WERI-Rb-1 (cell line): ENCODE measurements at regions not wholly inside any gene's neighbourhood (a gene's known extent, or its start where the extent isn't known, plus 50 kb on each side); places are given as distances from the start of the nearest gene placed in this dataset.
"Not testable (repeated sequence)": the region's sequence is repeated elsewhere in the genome, so short reads cannot be mapped to it uniquely, and the experiment has no call there.

ENCODE experiments used
- DNase-seq: peaks from one replicate; pipeline ENCODE4 v3.0.0-alpha.2; 2020
- H3K27ac ChIP-seq: fragments of 250-450 bp; sonication (Bioruptor Pico); 2 replicates; pipeline ENCODE4 v1.5.1; 2020; ENCODE audit warnings: mild to moderate bottlenecking, moderate library complexity
- H3K27me3 ChIP-seq: fragments of 250-450 bp; sonication (Bioruptor Pico); 2 replicates; pipeline ENCODE4 v1.5.1; 2021; ENCODE audit warnings: mild to moderate bottlenecking, low read depth, moderate library complexity; ENCODE audit not compliant: insufficient read depth, severe bottlenecking
- H3K36me3 ChIP-seq: fragments of 250-450 bp; sonication (Bioruptor Pico); 2 replicates; pipeline ENCODE4 v1.5.1; 2020; ENCODE audit warnings: mild to moderate bottlenecking, moderate library complexity
- H3K4me3 ChIP-seq: 2 replicates; pipeline ENCODE4 v1.5.1; 2011; ENCODE audit warnings: low read depth, mild to moderate bottlenecking, control low read depth, low read length
- H3K9me3 ChIP-seq: fragments of 250-450 bp; sonication (Bioruptor Pico); 2 replicates; pipeline ENCODE4 v1.5.1; 2021; ENCODE audit warnings: mild to moderate bottlenecking, moderate library complexity; ENCODE audit not compliant: severe bottlenecking
- CTCF ChIP-seq: IDR thresholded peaks from 2 replicates; pipeline ENCODE4 v1.5.1; 2011; ENCODE audit warnings: low read depth, mild to moderate bottlenecking, control low read depth, inconsistent platforms, low read length

- DNase-seq, result no peak
- Histone ChIP-seq H3K27ac (no peak overlapping the region), H3K4me3 (no peak overlapping the region), H3K36me3 (no peaks in the 10 kb centered on the region), H3K27me3 (no peaks in the 10 kb centered on the region), H3K9me3 (no peaks in the 10 kb centered on the region)
- no peak for TF ChIP-seq CTCF
Observed at GRCh38 chr13:89457977-89458376, 1786.8 kb downstream of the SLITRK5 start.

GRCh38 chr13:89458456-89458855 is 1787.3 kb downstream of the SLITRK5 start:
- no peak overlapping the region for H3K27ac ChIP-seq
- H3K4me3 ChIP-seq, result no peak overlapping the region
- DNase-seq, result no peak
- no peaks in the 10 kb centered on the region for H3K9me3 ChIP-seq
- TF ChIP-seq CTCF, result no peak
- no peaks in the 10 kb centered on the region for H3K36me3 ChIP-seq
- H3K27me3 ChIP-seq, result no peaks in the 10 kb centered on the region

GRCh38 chr13:89460895-89461294 is 1789.7 kb downstream of the SLITRK5 start:
- H3K27ac ChIP-seq, H3K9me3 ChIP-seq, H3K27me3 ChIP-seq, H3K4me3 ChIP-seq, DNase-seq, H3K36me3 ChIP-seq: not testable (repeated sequence)

- Histone ChIP-seq H3K36me3 (no peaks in the 10 kb centered on the region), H3K4me3 (no peak overlapping the region), H3K27ac (no peak overlapping the region), H3K9me3 (no peaks in the 10 kb centered on the region), H3K27me3 (no peaks in the 10 kb centered on the region)
- no peak for TF ChIP-seq CTCF
- DNase-seq, result no peak
Observed at GRCh38 chr13:89465366-89465765, 1794.2 kb downstream of the SLITRK5 start.

DNA sequence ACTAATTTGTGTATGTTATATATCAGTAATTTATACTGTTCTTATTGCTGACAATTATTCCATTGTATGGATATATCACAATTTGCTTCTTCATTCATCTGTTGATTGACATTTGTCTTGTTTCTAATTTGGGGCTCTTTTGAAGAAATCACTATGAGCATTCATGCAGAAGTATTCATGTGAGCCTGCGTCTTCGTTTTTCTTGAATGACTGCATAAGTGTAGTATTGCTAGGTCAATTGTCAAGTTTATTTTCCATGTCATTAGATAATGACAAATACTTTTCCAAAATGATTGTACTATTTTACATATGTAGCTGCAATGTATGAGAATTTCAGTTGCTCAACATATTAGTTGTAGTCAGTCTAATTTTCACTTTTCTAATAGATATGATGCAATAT is 1796.9 kb downstream of the SLITRK5 start:
- H3K9me3 ChIP-seq, result no peaks in the 10 kb centered on the region
- H3K4me3 ChIP-seq, result no peak overlapping the region
- no peak for DNase-seq
- H3K27me3 ChIP-seq, result no peaks in the 10 kb centered on the region
- TF ChIP-seq CTCF, result no peak
- no peaks in the 10 kb centered on the region for H3K36me3 ChIP-seq
- H3K27ac ChIP-seq, result no peak overlapping the region

GRCh38 chr13:89470901-89471300 is 1799.7 kb downstream of the SLITRK5 start:
- H3K27me3 ChIP-seq, result no peaks in the 10 kb centered on the region
- H3K27ac ChIP-seq, result no peak overlapping the region
- H3K9me3 ChIP-seq, result no peaks in the 10 kb centered on the region
- H3K36me3 ChIP-seq, result no peaks in the 10 kb centered on the region
- no peak overlapping the region for H3K4me3 ChIP-seq
- TF ChIP-seq CTCF, result no peak
- DNase-seq, result no peak
